HL-60 (cell line): ENCODE measurements at regions not wholly inside any gene's neighbourhood (a gene's known extent, or its start where the extent isn't known, plus 50 kb on each side); places are given as distances from the start of the nearest gene placed in this dataset.

ENCODE experiments used
- DNase-seq, 2 experiments: peaks; one replicate each; pipeline ENCODE4 v3.0.0-alpha.2; 2010 to 2020; ENCODE audit warnings: low read depth in 1 of 2, low spot score in 1 of 2
- H3K27ac ChIP-seq: fragments of 250-450 bp; sonication (Bioruptor Pico); replicated peaks from 2 replicates; pipeline ENCODE4 v1.5.1; 2020; ENCODE audit warnings: mild to moderate bottlenecking, moderate library complexity
- H3K27me3 ChIP-seq: fragments of 250-450 bp; sonication (Bioruptor Pico); 2 replicates; pipeline ENCODE4 v1.5.1; 2021; ENCODE audit warnings: mild to moderate bottlenecking, moderate library complexity; ENCODE audit not compliant: insufficient read depth, poor library complexity, severe bottlenecking
- H3K4me3 ChIP-seq: replicated peaks from 2 replicates; pipeline ENCODE4 v1.5.1; 2011; ENCODE audit warnings: mild to moderate bottlenecking, control low read depth, low read length; ENCODE audit not compliant: insufficient read depth
- GABPA ChIP-seq: IDR thresholded peaks from 2 replicates; pipeline ENCODE4 v1.6.1; 2012; ENCODE audit warnings: low read depth
- POLR2AphosphoS5 ChIP-seq: IDR thresholded peaks from 2 replicates; pipeline ENCODE4 v1.6.1; 2012; ENCODE audit warnings: low read depth
- SPI1 ChIP-seq: IDR thresholded peaks from 2 replicates; pipeline ENCODE4 v1.6.1; 2012; ENCODE audit warnings: low read depth, mild to moderate bottlenecking, borderline replicate concordance
- TF ChIP-seq, protein P1 (sequence below): IDR thresholded peaks from 2 replicates; pipeline ENCODE4 v1.6.1; 2012; ENCODE audit warnings: low read depth; ENCODE audit not compliant: insufficient replicate concordance
- TF ChIP-seq, protein P2 (sequence below): IDR thresholded peaks from one replicate; pipeline ENCODE4 v1.5.1; 2011; ENCODE audit warnings: low read length, control low read depth, inconsistent platforms; ENCODE audit not compliant: insufficient read depth

GRCh38 chr9:80690349-80690939 lies 998.9 kb downstream of the TLE1 start:
- H3K4me3 ChIP-seq, result no peak overlapping the region
- H3K27ac ChIP-seq, result no peak overlapping the region
- TF ChIP-seq, protein P1, sequence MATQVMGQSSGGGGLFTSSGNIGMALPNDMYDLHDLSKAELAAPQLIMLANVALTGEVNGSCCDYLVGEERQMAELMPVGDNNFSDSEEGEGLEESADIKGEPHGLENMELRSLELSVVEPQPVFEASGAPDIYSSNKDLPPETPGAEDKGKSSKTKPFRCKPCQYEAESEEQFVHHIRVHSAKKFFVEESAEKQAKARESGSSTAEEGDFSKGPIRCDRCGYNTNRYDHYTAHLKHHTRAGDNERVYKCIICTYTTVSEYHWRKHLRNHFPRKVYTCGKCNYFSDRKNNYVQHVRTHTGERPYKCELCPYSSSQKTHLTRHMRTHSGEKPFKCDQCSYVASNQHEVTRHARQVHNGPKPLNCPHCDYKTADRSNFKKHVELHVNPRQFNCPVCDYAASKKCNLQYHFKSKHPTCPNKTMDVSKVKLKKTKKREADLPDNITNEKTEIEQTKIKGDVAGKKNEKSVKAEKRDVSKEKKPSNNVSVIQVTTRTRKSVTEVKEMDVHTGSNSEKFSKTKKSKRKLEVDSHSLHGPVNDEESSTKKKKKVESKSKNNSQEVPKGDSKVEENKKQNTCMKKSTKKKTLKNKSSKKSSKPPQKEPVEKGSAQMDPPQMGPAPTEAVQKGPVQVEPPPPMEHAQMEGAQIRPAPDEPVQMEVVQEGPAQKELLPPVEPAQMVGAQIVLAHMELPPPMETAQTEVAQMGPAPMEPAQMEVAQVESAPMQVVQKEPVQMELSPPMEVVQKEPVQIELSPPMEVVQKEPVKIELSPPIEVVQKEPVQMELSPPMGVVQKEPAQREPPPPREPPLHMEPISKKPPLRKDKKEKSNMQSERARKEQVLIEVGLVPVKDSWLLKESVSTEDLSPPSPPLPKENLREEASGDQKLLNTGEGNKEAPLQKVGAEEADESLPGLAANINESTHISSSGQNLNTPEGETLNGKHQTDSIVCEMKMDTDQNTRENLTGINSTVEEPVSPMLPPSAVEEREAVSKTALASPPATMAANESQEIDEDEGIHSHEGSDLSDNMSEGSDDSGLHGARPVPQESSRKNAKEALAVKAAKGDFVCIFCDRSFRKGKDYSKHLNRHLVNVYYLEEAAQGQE, result no peak
- TF ChIP-seq GABPA (no peak), SPI1 (no peak), POLR2AphosphoS5 (no peak)
- TF ChIP-seq, protein P2, sequence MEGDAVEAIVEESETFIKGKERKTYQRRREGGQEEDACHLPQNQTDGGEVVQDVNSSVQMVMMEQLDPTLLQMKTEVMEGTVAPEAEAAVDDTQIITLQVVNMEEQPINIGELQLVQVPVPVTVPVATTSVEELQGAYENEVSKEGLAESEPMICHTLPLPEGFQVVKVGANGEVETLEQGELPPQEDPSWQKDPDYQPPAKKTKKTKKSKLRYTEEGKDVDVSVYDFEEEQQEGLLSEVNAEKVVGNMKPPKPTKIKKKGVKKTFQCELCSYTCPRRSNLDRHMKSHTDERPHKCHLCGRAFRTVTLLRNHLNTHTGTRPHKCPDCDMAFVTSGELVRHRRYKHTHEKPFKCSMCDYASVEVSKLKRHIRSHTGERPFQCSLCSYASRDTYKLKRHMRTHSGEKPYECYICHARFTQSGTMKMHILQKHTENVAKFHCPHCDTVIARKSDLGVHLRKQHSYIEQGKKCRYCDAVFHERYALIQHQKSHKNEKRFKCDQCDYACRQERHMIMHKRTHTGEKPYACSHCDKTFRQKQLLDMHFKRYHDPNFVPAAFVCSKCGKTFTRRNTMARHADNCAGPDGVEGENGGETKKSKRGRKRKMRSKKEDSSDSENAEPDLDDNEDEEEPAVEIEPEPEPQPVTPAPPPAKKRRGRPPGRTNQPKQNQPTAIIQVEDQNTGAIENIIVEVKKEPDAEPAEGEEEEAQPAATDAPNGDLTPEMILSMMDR, result no peak
- peak in 1 of 2 experiments; percentile 13 for DNase-seq
- no peaks in the 10 kb centered on the region for H3K27me3 ChIP-seq

- no peak for DNase-seq
- no peak overlapping the region for H3K27ac ChIP-seq
- no peaks in the 10 kb centered on the region for H3K27me3 ChIP-seq
- no peak overlapping the region for H3K4me3 ChIP-seq
- TF ChIP-seq GABPA (no peak), SPI1 (no peak), POLR2AphosphoS5 (no peak)
- TF ChIP-seq, protein P2, result no peak
- TF ChIP-seq, protein P1, result no peak
These were observed 1009.4 kb downstream of the TLE1 start for GRCh38 chr9:80679916-80680315.

- no peak for TF ChIP-seq POLR2AphosphoS5
- TF ChIP-seq GABPA, result no peak
- no peak overlapping the region for H3K4me3 ChIP-seq
- no peak for DNase-seq
These were observed 1010.4 kb downstream of the TLE1 start for GRCh38 chr9:80678906-80679305.

GRCh38 chr9:80673496-80673895 lies 1015.9 kb downstream of the TLE1 start:
- TF ChIP-seq GABPA (no peak), POLR2AphosphoS5 (no peak), SPI1 (no peak)
- TF ChIP-seq, protein P1, result no peak
- TF ChIP-seq, protein P2, result no peak
- no peaks in the 10 kb centered on the region for H3K27me3 ChIP-seq
- H3K4me3 ChIP-seq, result no peak overlapping the region
- no peak for DNase-seq
- no peak overlapping the region for H3K27ac ChIP-seq

More at GRCh38 chr9:80678906-80679305, 1010.4 kb downstream of the TLE1 start:
- Histone ChIP-seq H3K27ac (no peak overlapping the region), H3K27me3 (no peaks in the 10 kb centered on the region)
